ENCODE measurements at regions not wholly inside any gene's neighbourhood (a gene's known extent, or its start where the extent isn't known, plus 50 kb on each side); places are given as distances from the start of the nearest gene placed in this dataset.
"Not testable (repeated sequence)": the region's sequence is repeated elsewhere in the genome, so short reads cannot be mapped to it uniquely, and the experiment has no call there.

DNA sequence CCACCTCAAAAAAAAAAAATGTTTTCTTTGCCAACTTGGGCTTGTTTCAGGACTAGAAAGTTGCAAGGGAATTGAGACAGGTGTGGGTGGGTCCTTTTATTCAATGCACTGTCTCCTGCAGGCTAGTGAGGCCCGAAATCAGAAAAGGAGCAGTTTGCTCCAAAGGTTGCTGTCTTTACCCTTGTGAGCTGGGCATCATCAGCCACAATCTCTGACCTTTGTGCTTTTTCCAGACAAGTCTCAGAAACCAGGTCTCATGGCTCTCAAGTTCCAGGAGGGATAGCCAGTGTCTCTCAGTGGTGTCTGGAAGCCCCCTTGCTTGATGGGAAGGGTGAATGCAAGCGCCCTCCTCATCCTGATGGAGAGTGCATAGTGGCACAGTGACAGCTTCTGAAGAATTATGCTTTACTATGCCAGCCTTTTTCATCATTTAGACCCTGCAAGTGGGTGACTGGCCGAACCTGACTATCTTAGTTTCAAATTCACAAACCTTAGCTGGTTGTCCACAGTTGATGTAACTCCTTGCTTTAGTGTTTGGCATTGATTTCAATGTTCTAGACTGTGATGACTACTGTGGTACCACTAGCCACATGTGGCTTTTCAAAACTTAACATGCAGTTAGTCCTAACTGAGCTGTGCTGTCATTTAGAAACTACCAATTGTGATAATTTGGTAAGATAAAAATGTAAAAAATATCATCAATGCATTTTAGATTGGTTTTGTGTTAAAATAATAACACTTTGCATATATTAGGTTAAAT lies 468.6 kb downstream of the GADD45G start:
- no peaks in the 10 kb centered on the region for H3K9me3 ChIP-seq (replicated peaks in 1 of 3)
- TF ChIP-seq, protein P1, sequence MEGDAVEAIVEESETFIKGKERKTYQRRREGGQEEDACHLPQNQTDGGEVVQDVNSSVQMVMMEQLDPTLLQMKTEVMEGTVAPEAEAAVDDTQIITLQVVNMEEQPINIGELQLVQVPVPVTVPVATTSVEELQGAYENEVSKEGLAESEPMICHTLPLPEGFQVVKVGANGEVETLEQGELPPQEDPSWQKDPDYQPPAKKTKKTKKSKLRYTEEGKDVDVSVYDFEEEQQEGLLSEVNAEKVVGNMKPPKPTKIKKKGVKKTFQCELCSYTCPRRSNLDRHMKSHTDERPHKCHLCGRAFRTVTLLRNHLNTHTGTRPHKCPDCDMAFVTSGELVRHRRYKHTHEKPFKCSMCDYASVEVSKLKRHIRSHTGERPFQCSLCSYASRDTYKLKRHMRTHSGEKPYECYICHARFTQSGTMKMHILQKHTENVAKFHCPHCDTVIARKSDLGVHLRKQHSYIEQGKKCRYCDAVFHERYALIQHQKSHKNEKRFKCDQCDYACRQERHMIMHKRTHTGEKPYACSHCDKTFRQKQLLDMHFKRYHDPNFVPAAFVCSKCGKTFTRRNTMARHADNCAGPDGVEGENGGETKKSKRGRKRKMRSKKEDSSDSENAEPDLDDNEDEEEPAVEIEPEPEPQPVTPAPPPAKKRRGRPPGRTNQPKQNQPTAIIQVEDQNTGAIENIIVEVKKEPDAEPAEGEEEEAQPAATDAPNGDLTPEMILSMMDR (IDR thresholded peaks at IDR 0.05), result no peak
- TF ChIP-seq POLR2A (IDR thresholded peaks at IDR 0.05), result no peak
- H3K27me3 ChIP-seq, result no peaks in the 10 kb centered on the region
- WGBS, 4 donors, result 93 to 98% (median 94%) methylated on average over 3 of the region's 3 CpGs
- no peak for DNase-seq
- intact Hi-C loops (cut with DNase I), result no loop called here
- peaks cover 0 to 3% of the 10 kb centered on the region in 2 donors for H3K4me1 ChIP-seq (replicated peaks in 1 of 2)
- no peak overlapping the region for H3K4me3 ChIP-seq
- no peaks in the 10 kb centered on the region for H3K36me3 ChIP-seq (replicated peaks in 1 of 2)
- no peak overlapping the region for H3K27ac ChIP-seq

DNA sequence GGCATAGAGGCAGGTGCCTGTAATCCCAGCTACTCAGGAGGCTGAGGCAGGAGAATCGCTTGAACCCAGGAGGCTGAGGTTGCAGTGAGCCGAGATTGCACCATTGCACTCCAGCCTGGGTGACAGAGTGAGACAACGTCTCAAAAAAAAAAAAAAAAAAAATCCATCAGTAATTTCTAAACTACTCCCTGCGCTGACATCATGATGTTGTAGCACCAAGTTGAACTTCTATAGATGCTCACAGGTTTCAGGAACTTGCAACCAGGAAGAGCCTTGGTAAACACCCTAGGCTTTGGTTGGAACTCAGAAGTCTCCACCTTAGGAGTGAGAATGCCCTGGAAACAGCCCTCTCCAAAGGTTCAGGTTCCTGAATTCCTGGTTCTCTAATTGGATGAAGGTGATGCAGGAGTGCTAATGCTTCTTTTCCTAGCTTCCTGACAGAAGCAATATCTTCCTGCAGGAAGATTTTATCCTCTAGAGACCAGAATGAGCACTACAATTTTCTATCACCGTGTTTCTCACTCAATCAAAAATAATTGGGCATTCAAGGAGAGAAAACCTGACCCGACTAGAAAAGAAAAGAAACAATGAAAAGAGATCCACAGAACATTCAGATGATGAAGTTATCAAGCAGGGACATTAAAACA lies 469.6 kb downstream of the GADD45G start:
- no peaks in the 10 kb centered on the region for H3K9me3 ChIP-seq (replicated peaks in 1 of 3)
- H3K4me3 ChIP-seq, result no peak overlapping the region
- TF ChIP-seq, protein P1 (IDR thresholded peaks at IDR 0.05), result no peak
- TF ChIP-seq POLR2A (IDR thresholded peaks at IDR 0.05), result no peak
- no peak overlapping the region for H3K27ac ChIP-seq
- H3K36me3 ChIP-seq (replicated peaks in 1 of 2), result no peaks in the 10 kb centered on the region
- intact Hi-C loops (cut with DNase I), result no loop called here
- H3K27me3 ChIP-seq, result no peaks in the 10 kb centered on the region
- WGBS, 4 donors, result 80 to 89% (median 84%) methylated on average over 6 of the region's 6 CpGs
- peaks cover 5 to 9% of the 10 kb centered on the region in 2 donors for H3K4me1 ChIP-seq (replicated peaks in 1 of 2)
- no peak for DNase-seq

DNA sequence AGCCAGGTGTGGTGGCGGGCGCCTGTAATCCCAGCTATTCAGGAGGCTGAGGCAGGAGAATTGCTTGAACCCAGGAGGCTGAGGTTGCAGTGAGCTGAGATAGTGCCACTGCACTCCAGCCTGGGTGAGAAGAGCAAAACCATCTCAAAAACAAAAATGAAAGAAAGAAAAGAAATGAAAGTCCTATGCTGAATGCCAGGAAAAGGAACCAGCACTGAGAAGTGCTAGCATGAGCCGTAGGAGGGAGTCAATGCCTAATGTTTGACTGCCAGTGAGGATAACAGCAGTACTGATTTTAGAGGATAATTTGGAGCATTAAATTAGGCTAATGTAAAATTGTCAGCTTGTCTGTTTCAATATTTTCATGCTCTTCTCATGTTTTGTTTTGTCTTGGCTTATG lies 472.8 kb downstream of the GADD45G start:
- H3K27ac ChIP-seq; DNase-seq; H3K27me3 ChIP-seq; H3K9me3 ChIP-seq (replicated peaks in 1 of 3); H3K36me3 ChIP-seq (replicated peaks in 1 of 2); H3K4me1 ChIP-seq (replicated peaks in 1 of 2); intact Hi-C loops (cut with DNase I); H3K4me3 ChIP-seq: not testable (repeated sequence)
- WGBS, 4 donors, result 90 to 93% (median 91%) methylated on average over 3 of the region's 3 CpGs

DNA sequence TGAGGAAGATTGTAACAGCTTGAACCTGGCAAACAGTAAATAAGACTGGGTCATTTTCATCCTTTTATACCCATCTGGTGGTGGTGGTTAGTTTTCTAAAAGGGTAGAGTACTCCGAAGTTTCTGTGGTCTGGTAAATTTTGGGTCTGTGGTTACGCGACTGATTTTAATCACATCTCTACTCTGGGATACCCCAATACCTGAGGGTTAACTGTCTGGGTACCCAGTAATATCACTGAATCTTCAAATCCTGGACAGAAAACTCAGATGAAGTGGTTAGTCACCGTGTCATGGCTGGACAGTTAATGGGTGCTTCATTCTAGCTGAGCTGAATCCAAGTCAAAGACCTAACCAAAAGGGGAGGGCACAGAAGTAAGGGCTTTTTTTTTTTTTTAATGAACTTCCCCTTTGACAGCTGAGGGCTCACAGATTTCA lies 474.2 kb downstream of the GADD45G start:
- H3K9me3 ChIP-seq (replicated peaks in 1 of 3), result no peaks in the 10 kb centered on the region
- no peak overlapping the region for H3K27ac ChIP-seq
- no peaks in the 10 kb centered on the region for H3K36me3 ChIP-seq (replicated peaks in 1 of 2)
- WGBS, 4 donors, result 68 to 88% (median 84%) methylated on average over 4 of the region's 4 CpGs
- intact Hi-C loops (cut with DNase I), result no loop called here
- no peak overlapping the region for H3K4me3 ChIP-seq
- no peak for TF ChIP-seq POLR2A (IDR thresholded peaks at IDR 0.05)
- TF ChIP-seq, protein P1 (IDR thresholded peaks at IDR 0.05), result no peak
- H3K27me3 ChIP-seq, result no peaks in the 10 kb centered on the region
- no peak for DNase-seq
- peaks cover 5 to 9% of the 10 kb centered on the region in 2 donors for H3K4me1 ChIP-seq (replicated peaks in 1 of 2)
